ENCODE measurements at regions not wholly inside any gene's neighbourhood (a gene's known extent, or its start where the extent isn't known, plus 50 kb on each side); places are given as distances from the start of the nearest gene placed in this dataset.
A peak's percentile ranks its signal among the peaks of the same experiment; 100 is the strongest.

GRCh38 chr1:232518349-232518748 lies 111.6 kb downstream of the SIPA1L2 start:
- peak in 2 of 3 donors; percentile 23 for DNase-seq

DNA sequence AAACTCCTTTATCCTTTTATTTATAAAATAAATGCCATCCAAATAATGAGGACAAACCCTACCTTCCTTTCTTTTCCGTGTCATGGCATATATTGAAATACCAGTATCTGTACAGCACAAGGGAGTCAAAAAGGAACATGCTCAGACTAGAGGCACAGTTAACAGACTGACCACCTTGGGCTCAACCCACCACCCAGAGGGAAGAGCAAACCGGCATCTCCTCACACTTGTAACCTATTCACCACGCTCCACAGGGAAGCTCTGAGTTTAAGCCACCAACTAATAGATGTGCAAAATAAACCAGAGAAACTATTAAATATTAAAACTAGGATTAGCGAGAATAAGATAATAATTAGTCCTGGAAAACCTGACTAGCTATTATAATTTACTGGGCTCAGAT lies 112.7 kb downstream of the SIPA1L2 start:
- no peak for DNase-seq

GRCh38 chr1:232515706-232516105 lies 114.2 kb downstream of the SIPA1L2 start:
- DNase-seq: no peak

DNA sequence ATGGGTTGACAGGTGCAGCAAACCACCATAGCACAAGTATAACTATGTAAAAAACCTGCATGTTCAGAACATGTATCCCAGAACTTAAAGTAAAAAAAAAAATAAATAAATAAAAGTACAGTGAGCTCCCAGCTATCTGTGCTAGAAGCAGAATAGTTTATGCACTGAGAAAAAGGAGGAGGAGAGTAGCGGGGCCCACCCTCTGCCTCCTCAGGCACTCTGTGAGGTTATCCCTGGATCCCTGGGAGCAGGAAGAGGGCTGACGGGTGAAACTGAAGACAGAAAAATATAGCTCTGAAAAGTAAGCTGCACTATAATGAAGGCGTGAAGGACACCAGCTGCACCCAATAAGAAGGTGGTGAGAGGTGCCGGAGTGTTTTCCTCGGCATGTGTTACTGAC lies 117.2 kb downstream of the SIPA1L2 start:
- DNase-seq: no peak

GRCh38 chr1:232511172-232511571 lies 118.8 kb downstream of the SIPA1L2 start:
- peak in 1 of 3 donors; percentile 31 for DNase-seq

- peak in 1 of 3 donors; percentile 10 for DNase-seq
Measured at GRCh38 chr1:232510367-232511110, 119.4 kb downstream of the SIPA1L2 start.

- DNase-seq: no peak
Measured at GRCh38 chr1:232509570-232509969, 120.4 kb downstream of the SIPA1L2 start.

DNA sequence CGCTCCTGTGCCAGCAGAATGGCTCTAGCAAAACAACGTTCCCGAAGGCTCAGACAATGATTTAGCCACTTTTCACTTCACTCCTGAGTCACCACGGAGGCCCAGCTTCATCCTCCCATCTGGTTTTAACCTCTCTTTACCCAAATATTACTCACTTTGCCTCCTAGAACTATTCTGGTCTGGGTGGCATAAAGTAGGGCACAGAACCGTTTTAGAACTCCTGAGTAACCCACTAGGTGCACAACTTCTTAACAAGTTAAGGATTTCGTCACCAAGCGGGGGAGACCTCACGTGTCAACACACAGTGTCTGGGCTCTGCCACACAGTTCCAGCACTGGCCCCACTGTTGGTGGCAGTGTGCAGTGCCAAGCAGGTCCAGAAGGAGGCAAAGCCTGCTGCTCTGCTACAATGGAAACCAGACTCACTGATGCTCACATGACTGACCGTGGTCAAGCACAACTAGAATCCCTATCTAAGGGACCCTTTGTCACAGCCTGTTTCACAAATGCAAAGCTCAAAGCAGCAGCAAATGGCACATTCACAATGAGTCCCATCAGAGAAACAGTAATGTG lies 121.7 kb downstream of the SIPA1L2 start:
- peak in 1 of 3 donors; percentile 5 for DNase-seq

DNA sequence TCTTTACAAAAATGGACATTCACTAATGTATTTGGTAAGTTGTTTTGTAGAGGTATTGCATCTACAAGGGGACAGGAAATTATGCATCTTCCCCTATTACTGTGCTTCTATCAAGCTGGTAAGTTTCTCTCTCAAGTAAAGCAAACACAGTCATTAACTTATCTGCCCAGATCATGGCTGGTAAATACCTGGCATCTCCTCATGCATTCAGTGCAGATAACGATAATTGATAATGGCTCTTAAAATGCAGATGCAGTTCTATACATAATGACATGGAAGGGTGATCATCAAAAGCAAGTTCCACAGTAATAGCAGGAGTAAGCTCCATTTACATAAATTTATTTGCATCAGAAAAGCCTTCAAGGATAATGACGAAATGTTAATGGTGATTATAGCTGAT lies 122.4 kb downstream of the SIPA1L2 start:
- no peak for DNase-seq

- DNase-seq: no peak
Measured at GRCh38 chr1:232505884-232506283, 124.0 kb downstream of the SIPA1L2 start.

DNA sequence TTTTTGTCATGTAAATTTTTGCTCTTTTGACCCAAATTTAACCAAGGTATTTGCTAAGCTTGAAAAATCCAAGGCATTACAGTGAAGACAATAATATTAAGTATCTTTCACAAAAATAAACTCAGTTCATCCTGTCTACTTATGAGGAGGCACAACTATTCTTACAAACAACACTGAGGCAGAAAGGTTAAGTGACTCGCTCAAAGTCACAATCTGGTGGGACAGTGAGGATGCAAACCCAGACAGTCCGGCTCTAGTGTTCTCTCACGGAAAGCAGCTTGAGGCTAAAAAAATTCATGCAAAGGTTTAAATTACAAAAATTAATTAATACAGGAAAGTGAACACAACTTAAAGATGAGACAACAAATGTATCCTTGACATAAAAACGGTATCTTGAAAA lies 125.3 kb downstream of the SIPA1L2 start:
- DNase-seq: no peak

DNA sequence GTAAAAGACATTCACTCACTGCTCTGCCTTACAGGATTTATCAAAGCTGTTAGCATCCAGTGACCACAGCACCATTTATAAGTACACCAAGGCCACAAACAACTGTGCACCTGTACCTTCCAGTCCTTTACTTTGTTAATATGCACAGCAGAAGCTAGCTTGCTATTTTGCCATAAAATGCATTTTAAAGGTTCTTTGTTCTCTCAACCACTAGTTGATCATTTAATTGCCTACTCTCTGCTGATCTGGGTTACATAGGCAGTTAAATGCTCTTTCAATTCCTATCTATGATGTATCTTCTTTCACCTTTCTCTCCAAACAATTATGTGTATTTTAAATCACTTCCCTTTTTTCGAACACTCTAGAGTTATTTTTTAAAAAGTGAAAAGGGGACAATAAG lies 126.4 kb downstream of the SIPA1L2 start:
- no peak for DNase-seq

GRCh38 chr1:232501854-232502253 lies 128.1 kb downstream of the SIPA1L2 start:
- DNase-seq: no peak

- no peak for DNase-seq
Measured at GRCh38 chr1:232499188-232499587, 130.7 kb downstream of the SIPA1L2 start.

- no peak for DNase-seq
Measured at GRCh38 chr1:232493869-232494268, 136.1 kb downstream of the SIPA1L2 start.

- no peak for DNase-seq
Measured at GRCh38 chr1:232489256-232489655, 140.7 kb downstream of the SIPA1L2 start.

DNA sequence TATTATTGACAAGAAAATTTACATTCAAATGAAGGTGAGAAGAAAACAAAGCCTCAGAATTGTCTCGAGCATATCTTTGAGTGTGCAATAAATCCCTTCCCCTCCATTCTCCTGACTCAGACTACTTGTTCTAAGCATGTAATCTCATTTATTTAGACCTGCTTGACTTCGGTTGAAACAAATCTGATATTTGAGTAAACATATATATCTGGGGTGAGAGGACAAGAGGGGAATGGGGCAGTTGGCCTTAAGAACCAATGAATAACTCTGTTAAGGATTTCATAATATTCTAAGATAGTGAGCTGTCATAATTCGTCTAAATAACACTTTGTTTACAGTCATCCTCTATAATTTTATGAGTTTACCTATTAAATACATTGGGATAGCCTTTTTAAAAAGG lies 142.7 kb downstream of the SIPA1L2 start:
- no peak for DNase-seq

GRCh38 chr1:232486454-232487207 lies 143.3 kb downstream of the SIPA1L2 start:
- DNase-seq: no peak

- no peak for DNase-seq
Measured at GRCh38 chr1:232486006-232486405, 143.9 kb downstream of the SIPA1L2 start.

DNA sequence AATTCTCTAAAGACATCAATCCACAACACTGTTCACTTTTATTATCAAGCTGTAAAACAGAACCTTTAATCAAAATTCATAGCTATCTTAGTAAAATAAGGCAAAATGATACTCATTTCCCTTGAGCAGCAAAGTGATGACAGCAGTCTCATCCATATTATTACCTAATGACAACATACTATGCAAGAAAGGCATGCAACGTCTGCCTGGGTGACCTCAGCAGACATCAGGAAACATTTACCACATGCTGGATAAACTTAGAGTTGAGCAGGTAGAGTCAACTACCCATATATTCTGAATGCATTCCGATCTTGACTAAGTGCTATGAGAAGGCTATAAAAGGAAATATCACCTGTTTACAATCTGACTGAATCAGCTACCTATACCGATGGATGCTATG lies 145.1 kb downstream of the SIPA1L2 start:
- DNase-seq: no peak

DNA sequence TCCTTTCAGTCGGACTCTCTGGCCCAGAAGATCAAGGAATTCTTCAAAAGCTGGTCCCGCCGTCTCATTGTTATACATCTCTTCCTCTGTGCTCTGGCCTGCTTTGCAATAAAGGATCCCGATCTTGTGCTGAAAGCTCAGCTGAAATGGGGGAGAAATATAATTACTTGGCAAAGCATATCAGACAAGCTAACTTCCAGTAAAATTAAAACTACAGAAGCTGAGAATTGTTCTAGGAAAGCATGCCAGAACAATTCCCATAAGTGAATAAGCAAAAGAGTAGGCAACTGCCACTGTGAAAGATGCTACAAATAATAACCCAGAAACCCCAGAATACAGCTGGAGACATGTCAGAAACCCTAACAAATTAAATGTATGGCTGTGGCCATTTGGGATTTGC lies 146.1 kb downstream of the SIPA1L2 start:
- no peak for DNase-seq

- no peak for DNase-seq
Measured at GRCh38 chr1:232481091-232481490, 148.8 kb downstream of the SIPA1L2 start.

DNA sequence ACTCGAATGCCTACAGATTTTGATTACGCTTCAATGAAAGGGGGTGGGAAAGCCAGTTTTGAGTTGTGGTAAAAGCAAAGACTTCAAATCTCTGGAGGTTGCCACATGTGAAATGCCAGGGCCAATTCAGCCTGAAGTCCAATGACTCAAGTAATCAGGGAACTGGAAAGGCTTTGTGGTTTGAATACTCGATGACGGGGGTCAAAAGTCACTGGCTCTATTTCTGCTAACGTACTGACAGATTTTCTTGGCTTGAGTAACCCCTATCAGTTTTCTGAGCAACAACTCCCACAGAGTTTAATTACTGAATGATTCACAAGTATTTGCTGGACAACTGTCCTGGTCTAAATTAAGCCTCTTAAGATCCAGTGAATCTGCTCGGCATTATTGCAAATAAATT lies 152.2 kb downstream of the SIPA1L2 start:
- peak; percentile 6 to 32 (median 23) for DNase-seq

GRCh38 chr1:232476538-232476950 lies 153.4 kb downstream of the SIPA1L2 start:
- DNase-seq: no peak

All from suppressor macrophage treated with lipopolysaccharide for 1 hour (primary cell).